SU-DHL-6 (cell line): ENCODE measurements at regions not wholly inside any gene's neighbourhood (a gene's known extent, or its start where the extent isn't known, plus 50 kb on each side); places are given as distances from the start of the nearest gene placed in this dataset.
"Not testable (repeated sequence)": the region's sequence is repeated elsewhere in the genome, so short reads cannot be mapped to it uniquely, and the experiment has no call there.

Experiments
- H2AFZ ChIP-seq: fragments of 200-600 bp; sonication (generic); 2 replicates; pipeline ENCODE4 v1.6.1; 2014; ENCODE audit warnings: low read depth, mild to moderate bottlenecking, moderate library complexity, mixed read lengths, antibody characterized with exemption, low read length; ENCODE audit not compliant: severe bottlenecking
- H3F3A ChIP-seq: fragments of 200-600 bp; shearing (Covaris generic); 2 replicates; pipeline ENCODE4 v1.6.0; 2016; ENCODE audit warnings: antibody characterized with exemption, mild to moderate bottlenecking; ENCODE audit not compliant: insufficient read depth
- H3K27ac ChIP-seq: fragments of 200-600 bp; sonication (generic); 2 replicates; pipeline ENCODE4 v1.5.1; 2016; ENCODE audit warnings: low read depth, mild to moderate bottlenecking, low read length, moderate library complexity, mixed read lengths
- H3K27me3 ChIP-seq: fragments of 200-600 bp; sonication (generic), shearing (Covaris generic); 2 replicates; pipeline ENCODE4 v1.6.0; 2014; ENCODE audit warnings: mild to moderate bottlenecking, low read length
- H3K36me3 ChIP-seq: fragments of 200-600 bp; sonication (generic); 2 replicates; pipeline ENCODE4 v1.6.1; 2014; ENCODE audit warnings: mild to moderate bottlenecking, low read length, mixed read lengths
- H3K4me2 ChIP-seq: fragments of 300-600, 200-600 bp; shearing (Covaris generic), sonication (generic); 2 replicates; pipeline ENCODE4 v1.6.0; 2014; ENCODE audit warnings: low read length, low read depth, mild to moderate bottlenecking; ENCODE audit not compliant: poor library complexity, severe bottlenecking
- H3K4me3 ChIP-seq: fragments of 200-600 bp; sonication (generic); 2 replicates; pipeline ENCODE4 v1.5.1; 2014; ENCODE audit warnings: antibody characterized with exemption, low read length, mild to moderate bottlenecking, mixed read lengths; ENCODE audit not compliant: insufficient read depth, poor library complexity, severe bottlenecking
- H3K79me2 ChIP-seq: fragments of 200-600 bp; sonication (generic); 2 replicates; pipeline ENCODE4 v1.6.1; 2014; ENCODE audit warnings: mild to moderate bottlenecking, low read length, moderate library complexity; ENCODE audit not compliant: insufficient read depth
- H3K9ac ChIP-seq: fragments of 200-600 bp; sonication (generic); 2 replicates; pipeline ENCODE4 v1.7.0; 2014; ENCODE audit warnings: mild to moderate bottlenecking, low read length
- H3K9me2 ChIP-seq: fragments of 200-600 bp; sonication (generic); replicated peaks from 2 replicates; pipeline ENCODE4 v1.6.1; 2014; ENCODE audit warnings: low read length; ENCODE audit not compliant: insufficient read depth
- H3K9me3 ChIP-seq: fragments of 200-600 bp; sonication (generic); 2 replicates; pipeline ENCODE4 v1.6.1; 2014; ENCODE audit warnings: low read length, mixed read lengths; ENCODE audit not compliant: insufficient read depth
- H4K20me1 ChIP-seq: fragments of 200-600 bp; sonication (generic); 2 replicates; pipeline ENCODE4 v1.6.1; 2014; ENCODE audit warnings: low read depth, mild to moderate bottlenecking, antibody characterized with exemption, low read length, moderate library complexity, mixed read lengths
- CTCF ChIP-seq: fragments of 200-600 bp; sonication (generic); IDR thresholded peaks from one replicate; pipeline ENCODE4 v1.5.1; 2017; ENCODE audit warnings: antibody characterized with exemption, mild to moderate bottlenecking, low read length, moderate library complexity; ENCODE audit not compliant: insufficient read depth, poor library complexity, severe bottlenecking
- EZH2phosphoT487 ChIP-seq: fragments of 200-600 bp; sonication (generic), shearing (Covaris generic); conservative IDR thresholded peaks from 2 replicates; pipeline ENCODE4 v1.6.1; 2018; ENCODE audit warnings: mild to moderate bottlenecking, antibody characterized with exemption, low read length, moderate library complexity, mixed read lengths

DNA sequence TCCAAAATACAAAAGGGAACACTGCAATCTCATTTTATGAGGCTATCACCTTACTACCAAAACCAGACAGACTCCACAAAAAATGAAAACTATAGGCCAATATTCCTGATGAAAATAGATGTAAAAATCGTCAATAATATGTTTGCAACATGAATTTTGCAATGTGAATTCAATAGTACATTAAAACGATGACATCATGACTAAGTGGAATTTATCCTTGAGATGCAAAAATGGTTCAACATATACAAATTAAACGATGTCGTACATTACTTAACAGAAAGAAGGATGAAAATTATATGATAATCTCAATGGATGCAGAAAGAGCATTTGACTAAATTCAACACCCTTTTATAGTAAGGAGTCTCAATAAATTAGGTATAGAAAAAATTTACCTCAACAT is 123.0 kb downstream of the AREG start:
- no peak overlapping the region for H2AFZ ChIP-seq
- TF ChIP-seq EZH2phosphoT487, result no peak
- H3K4me2 ChIP-seq, result no peak overlapping the region
- H3K79me2 ChIP-seq, result no peaks in the 10 kb centered on the region
- H3K36me3 ChIP-seq, result no peaks in the 10 kb centered on the region
- H3K27ac ChIP-seq, result no peak overlapping the region
- no peaks in the 10 kb centered on the region for H3K9me2 ChIP-seq
- H3K9ac ChIP-seq, result no peak overlapping the region
- no peaks in the 10 kb centered on the region for H3F3A ChIP-seq
- no peaks in the 10 kb centered on the region for H3K9me3 ChIP-seq
- no peak overlapping the region for H3K4me3 ChIP-seq
- no peaks in the 10 kb centered on the region for H4K20me1 ChIP-seq
- H3K27me3 ChIP-seq, result no peaks in the 10 kb centered on the region

DNA sequence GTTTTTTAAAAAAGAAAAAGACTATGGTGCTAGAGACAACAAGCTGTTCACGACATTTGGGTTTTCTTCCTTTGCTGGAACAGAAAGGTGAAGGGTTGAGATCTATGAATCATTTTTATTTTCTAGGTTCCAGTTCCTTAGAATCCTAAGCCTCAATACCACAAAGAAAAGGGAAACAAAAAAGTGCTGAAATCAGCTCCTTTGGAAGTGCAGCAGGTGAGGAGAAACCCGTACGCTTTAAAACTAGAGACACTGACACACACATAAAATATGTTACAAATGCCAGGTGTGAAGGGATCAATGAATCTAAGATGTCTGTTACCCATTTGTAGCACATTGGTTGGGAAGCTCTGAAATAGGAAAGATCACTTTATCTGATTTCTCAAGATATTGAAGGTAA is 125.2 kb downstream of the AREG start:
- no peaks in the 10 kb centered on the region for H3K27me3 ChIP-seq
- no peak overlapping the region for H3K4me2 ChIP-seq
- H3K9ac ChIP-seq, result no peak overlapping the region
- no peaks in the 10 kb centered on the region for H3K79me2 ChIP-seq
- H4K20me1 ChIP-seq, result no peaks in the 10 kb centered on the region
- H2AFZ ChIP-seq, result no peak overlapping the region
- no peak overlapping the region for H3K4me3 ChIP-seq
- no peak overlapping the region for H3K27ac ChIP-seq
- no peaks in the 10 kb centered on the region for H3F3A ChIP-seq
- H3K9me2 ChIP-seq, result no peaks in the 10 kb centered on the region
- no peaks in the 10 kb centered on the region for H3K36me3 ChIP-seq
- TF ChIP-seq CTCF (no peak), EZH2phosphoT487 (no peak)
- H3K9me3 ChIP-seq, result no peaks in the 10 kb centered on the region

GRCh38 chr4:74578329-74578728 is 133.4 kb downstream of the AREG start:
- H3K4me3 ChIP-seq, result no peak overlapping the region
- TF ChIP-seq CTCF (no peak), EZH2phosphoT487 (no peak)
- no peaks in the 10 kb centered on the region for H3K27me3 ChIP-seq
- H3K79me2 ChIP-seq, result no peaks in the 10 kb centered on the region
- no peak overlapping the region for H3K9ac ChIP-seq
- no peaks in the 10 kb centered on the region for H3K9me3 ChIP-seq
- H4K20me1 ChIP-seq, result no peaks in the 10 kb centered on the region
- H3K9me2 ChIP-seq, result no peaks in the 10 kb centered on the region
- H3K4me2 ChIP-seq, result no peak overlapping the region
- H3F3A ChIP-seq, result no peaks in the 10 kb centered on the region
- no peak overlapping the region for H2AFZ ChIP-seq
- H3K27ac ChIP-seq, result no peak overlapping the region
- H3K36me3 ChIP-seq, result no peaks in the 10 kb centered on the region

DNA sequence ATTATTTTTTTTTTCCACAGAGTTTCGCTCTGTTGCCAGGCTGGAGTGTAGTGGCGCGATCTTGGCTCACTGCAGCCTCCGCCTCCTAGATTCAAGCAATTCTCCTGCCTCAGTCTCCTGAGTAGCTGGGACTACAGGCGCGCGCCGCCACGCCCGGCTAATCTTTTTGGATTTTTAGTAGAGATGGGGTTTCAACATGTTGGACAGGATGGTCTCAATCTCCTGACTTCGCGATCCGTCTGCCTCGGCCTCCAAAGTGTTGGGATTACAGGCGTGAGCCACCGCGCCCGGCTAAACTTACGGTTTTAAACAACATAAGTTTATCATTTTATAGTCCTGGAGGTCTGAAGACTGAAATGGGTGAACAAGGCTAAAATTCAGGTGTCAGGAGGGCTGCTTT is 133.9 kb downstream of the AREG start:
- H3K27ac ChIP-seq, H3F3A ChIP-seq, H3K27me3 ChIP-seq, H3K9ac ChIP-seq, H3K36me3 ChIP-seq, H3K79me2 ChIP-seq, H3K9me3 ChIP-seq, H3K4me2 ChIP-seq, H3K9me2 ChIP-seq, H3K4me3 ChIP-seq, H2AFZ ChIP-seq, H4K20me1 ChIP-seq: not testable (repeated sequence)
